ENCODE measurements at regions not wholly inside any gene's neighbourhood (a gene's known extent, or its start where the extent isn't known, plus 50 kb on each side); places are given as distances from the start of the nearest gene placed in this dataset.

GRCh38 chr9:113783475-113783874 lies 92.6 kb upstream of the ZNF618 start:
- 70 to 98% (median 89%) methylated on average over 2 of the region's 2 CpGs for WGBS, 4 donors
- TF ChIP-seq POLR2A (IDR thresholded peaks at IDR 0.05) (no peak), CTCF (IDR thresholded peaks at IDR 0.05) (no peak)
- no peak overlapping the region for H3K4me3 ChIP-seq
- no peaks in the 10 kb centered on the region for H3K36me3 ChIP-seq
- no peaks in the 10 kb centered on the region for H3K9me3 ChIP-seq
- DNase-seq (no peak), ATAC-seq (no peak)
- H3K4me1 ChIP-seq: no peaks in the 10 kb centered on the region
- no peak overlapping the region for H3K27ac ChIP-seq
- H3K27me3 ChIP-seq: peaks cover 0 to 4% (median 0%) of the 10 kb centered on the region in 9 donors
- intact Hi-C loops (cut with DNase I): no loop called here

- no peaks in the 10 kb centered on the region for H3K4me1 ChIP-seq
- no peaks in the 10 kb centered on the region for H3K9me3 ChIP-seq
- intact Hi-C loops (cut with DNase I): no loop called here
- DNase-seq (peak in 2 of 5 donors; percentile 37 to 70), ATAC-seq (peak; percentile 45 to 81 (median 62))
- H3K36me3 ChIP-seq: no peaks in the 10 kb centered on the region
- H3K27me3 ChIP-seq: peaks cover 0 to 4% (median 0%) of the 10 kb centered on the region in 9 donors
- no peak overlapping the region for H3K4me3 ChIP-seq
- WGBS, 4 donors: 65 to 81% (median 75%) methylated on average over 6 of the region's 6 CpGs
- H3K27ac ChIP-seq: no peak overlapping the region
- no peak for TF ChIP-seq POLR2A (IDR thresholded peaks at IDR 0.05)
- TF ChIP-seq CTCF (IDR thresholded peaks at IDR 0.05): no peak
These were observed 90.8 kb upstream of the ZNF618 start for GRCh38 chr9:113785334-113785733.

- TF ChIP-seq POLR2A (IDR thresholded peaks at IDR 0.05): no peak
- TF ChIP-seq CTCF (IDR thresholded peaks at IDR 0.05): no peak
- intact Hi-C loops (cut with DNase I): no loop called here
- no peak for ATAC-seq
These were observed 90.0 kb upstream of the ZNF618 start for GRCh38 chr9:113786071-113786470.

GRCh38 chr9:113787871-113788270 lies 88.2 kb upstream of the ZNF618 start:
- Histone ChIP-seq H3K36me3 (no peaks in the 10 kb centered on the region), H3K4me1 (no peaks in the 10 kb centered on the region), H3K4me3 (no peak overlapping the region), H3K27me3 (peaks cover 0 to 8% (median 0%) of the 10 kb centered on the region in 9 donors), H3K9me3 (peaks cover 0 to 3% (median 0%) of the 10 kb centered on the region in 12 donors), H3K27ac (no peak overlapping the region)
- 79 to 87% (median 80%) methylated on average over 6 to 8 of the region's 8 CpGs for WGBS, 4 donors
- intact Hi-C loops (cut with DNase I): no loop called here
- ATAC-seq (no peak), DNase-seq (no peak)
- no peak for TF ChIP-seq CTCF (IDR thresholded peaks at IDR 0.05)
- no peak for TF ChIP-seq POLR2A (IDR thresholded peaks at IDR 0.05)

More at GRCh38 chr9:113786071-113786470, 90.0 kb upstream of the ZNF618 start:
- no peaks in the 10 kb centered on the region for H3K4me1 ChIP-seq
- DNase-seq: no peak
- H3K27me3 ChIP-seq: peaks cover 0 to 4% (median 0%) of the 10 kb centered on the region in 9 donors
- peaks cover 0 to under 1% (median 0%) of the 10 kb centered on the region in 12 donors for H3K9me3 ChIP-seq
- WGBS, 4 donors: 81 to 84% (median 81%) methylated on average over 4 of the region's 4 CpGs
- no peak overlapping the region for H3K27ac ChIP-seq
- H3K36me3 ChIP-seq: no peaks in the 10 kb centered on the region
- no peak overlapping the region for H3K4me3 ChIP-seq
